ENCODE measurements at regions not wholly inside any gene's neighbourhood (a gene's known extent, or its start where the extent isn't known, plus 50 kb on each side); places are given as distances from the start of the nearest gene placed in this dataset.

DNA sequence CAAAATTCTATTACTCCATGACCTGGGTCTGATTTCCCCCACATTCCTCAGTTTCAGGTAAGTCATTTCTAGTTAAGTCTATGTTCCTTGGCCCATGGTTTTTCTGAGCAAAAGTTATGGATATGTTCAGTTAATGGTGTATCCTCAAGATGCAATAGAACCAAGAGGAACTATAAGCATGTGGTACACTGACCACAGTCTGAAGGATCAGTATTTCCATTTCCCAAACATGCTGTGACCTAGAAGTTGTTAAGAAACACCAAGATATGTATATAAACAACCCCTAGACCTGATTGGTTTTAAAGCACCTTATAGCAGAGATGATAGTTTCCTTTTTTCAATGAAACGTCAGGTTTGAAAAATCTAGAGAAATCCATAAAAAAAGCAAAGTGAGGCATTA is 94.2 kb upstream of the ABCB5 start:
- TF ChIP-seq GATA2 (IDR thresholded peaks at IDR 0.05; ENCODE audit: low read depth, low read length): no peak
- TF ChIP-seq GATA3 (IDR thresholded peaks at IDR 0.05; ENCODE audit: low read depth, low read length): no peak
